B cell (primary cell): ENCODE measurements at regions not wholly inside any gene's neighbourhood (a gene's known extent, or its start where the extent isn't known, plus 50 kb on each side); places are given as distances from the start of the nearest gene placed in this dataset.

ENCODE experiments used
- ATAC-seq: fragments of 200-7000 bp; cut with Tn5 transposase; one replicate; pipeline ENCODE4 v1.10.0; 2021; ENCODE audit warnings: low read depth, mild to moderate bottlenecking, moderate number of reproducible peaks, moderate library complexity
- CTCF ChIA-PET: fragments of 350-600 bp; sonication (Branson Sonifier 250); formaldehyde crosslinking; loops from one replicate; lab custom pipeline; 2021; ENCODE audit warnings: antibody characterized with exemption, inconsistent platforms; lab: Charles Lee
- POLR2A ChIA-PET: fragments of 350-600 bp; sonication (Branson Sonifier 250); formaldehyde crosslinking; loops from one replicate; lab custom pipeline; 2021; ENCODE audit warnings: antibody characterized with exemption; lab: Charles Lee
- DNase-seq: peaks from one replicate; pipeline ENCODE4 v3.0.0; 2013
- H2AFZ ChIP-seq: 2 replicates; pipeline ENCODE4 v1.6.1; 2012; ENCODE audit warnings: mild to moderate bottlenecking, low read depth, low read length; ENCODE audit not compliant: insufficient read depth, poor library complexity, severe bottlenecking
- H3K27ac ChIP-seq, 2 donors: 1 replicate in 1 of 2; 2 replicates in 1 of 2; pipeline ENCODE4 v1.5.1; 2012 to 2013; ENCODE audit warnings: low read length in 2 of 2, mild to moderate bottlenecking in 2 of 2, moderate library complexity in 1 of 2
- H3K27me3 ChIP-seq, 4 experiments: fragments of 200-600 bp in 1 of 4; sonication (generic) in 1 of 4; replicated peaks in 1 of 4; 1 replicate in 2 of 4; 2 replicates in 2 of 4; pipeline versions ENCODE4 v1.6.1 to v1.7.0; 2013 to 2016; ENCODE audit warnings: low read length in 3 of 4, mild to moderate bottlenecking in 2 of 4, mixed read lengths in 1 of 4, moderate library complexity in 1 of 4; ENCODE audit not compliant: insufficient read depth in 4 of 4, control insufficient read depth in 3 of 4; ENCODE audit errors: control extremely low read depth in 1 of 4
- H3K36me3 ChIP-seq, 2 experiments: replicated peaks in 1 of 2; 1 replicate in 1 of 2; 2 replicates in 1 of 2; pipeline versions ENCODE4 v1.6.1 to v1.7.1; 2013; ENCODE audit warnings: low read length in 1 of 2; ENCODE audit not compliant: insufficient read depth in 2 of 2, control insufficient read depth in 1 of 2; ENCODE audit errors: control extremely low read depth in 1 of 2, extremely low read depth in 1 of 2
- H3K4me1 ChIP-seq, 2 donors: fragments of 200-600 bp in 1 of 2; sonication (generic) in 1 of 2; 1 replicate in 1 of 2; 2 replicates in 1 of 2; pipeline versions ENCODE4 v1.5.1 to v1.6.1; 2013 to 2017; ENCODE audit warnings: low read length in 2 of 2; ENCODE audit not compliant: control insufficient read depth in 2 of 2, insufficient read depth in 2 of 2
- H3K4me2 ChIP-seq: replicated peaks from 2 replicates; pipeline ENCODE3; 2012; ENCODE audit warnings: mild to moderate bottlenecking, low read depth, low read length; ENCODE audit not compliant: poor library complexity, severe bottlenecking
- H3K4me3 ChIP-seq, 5 experiments: fragments of 200-600 bp in 1 of 5; sonication (generic) in 1 of 5; 1 replicate in 3 of 5; 2 replicates in 2 of 5; pipeline versions ENCODE4 v1.5.1 to v1.7.0; 2011 to 2016; ENCODE audit warnings: low read length in 4 of 5, mild to moderate bottlenecking in 4 of 5, low read depth in 2 of 5, control low read depth in 1 of 5, moderate library complexity in 1 of 5; ENCODE audit not compliant: insufficient read depth in 1 of 5; ENCODE audit errors: control extremely low read depth in 1 of 5, extremely low read depth in 1 of 5
- H3K79me2 ChIP-seq: fragments of 200-600 bp; sonication (generic); one replicate; pipeline ENCODE4 v1.6.0; 2016; ENCODE audit warnings: low read length; ENCODE audit not compliant: control insufficient read depth, insufficient read depth
- H3K9ac ChIP-seq: fragments of 200-600 bp; sonication (generic); 2 replicates; pipeline ENCODE4 v1.6.1; 2017; ENCODE audit warnings: mild to moderate bottlenecking, low read length, moderate library complexity
- H3K9me3 ChIP-seq, 3 donors: one replicate each; pipeline versions ENCODE4 v1.6.1 to v1.7.1; 2013; ENCODE audit warnings: low read length in 2 of 3; ENCODE audit not compliant: control insufficient read depth in 2 of 3, insufficient read depth in 1 of 3; ENCODE audit errors: control extremely low read depth in 1 of 3
- H4K20me1 ChIP-seq: 2 replicates; pipeline ENCODE4 v1.6.0; 2012; ENCODE audit warnings: mild to moderate bottlenecking, low read length; ENCODE audit not compliant: insufficient read depth, control insufficient read depth, poor library complexity, severe bottlenecking
- H3K27ac Mint-ChIP-seq: one replicate; pipeline ENCODE4 v1.8.0; 2021; ENCODE audit warnings: mixed read lengths
- H3K27me3 Mint-ChIP-seq: one replicate; pipeline ENCODE4 v1.8.0; 2021; ENCODE audit warnings: mixed read lengths
- H3K4me1 Mint-ChIP-seq: one replicate; pipeline ENCODE4 v1.8.0; 2021; ENCODE audit warnings: mixed read lengths
- H3K4me3 Mint-ChIP-seq: one replicate; pipeline ENCODE4 v1.8.0; 2021; ENCODE audit warnings: mixed read lengths
- H3K9me3 Mint-ChIP-seq: one replicate; pipeline ENCODE4 v1.8.0; 2022; ENCODE audit warnings: mixed read lengths; ENCODE audit not compliant: insufficient read depth
- CTCF ChIP-seq: fragments of 200-600 bp; IDR thresholded peaks from one replicate; pipeline ENCODE4 v1.8.0; 2022; ENCODE audit warnings: antibody characterized with exemption, mild to moderate bottlenecking
- EZH2 ChIP-seq: IDR thresholded peaks from 2 replicates; pipeline ENCODE4 v1.6.1; 2012; ENCODE audit warnings: borderline replicate concordance, low read depth, mild to moderate bottlenecking, moderate library complexity, low read length; ENCODE audit not compliant: insufficient read depth, poor library complexity, severe bottlenecking
- WGBS: methylation state at CpG from one replicate; pipeline ENCODE4 v1.1.5; 2013; ENCODE audit warnings: missing lambda C conversion rate; ENCODE audit not compliant: insufficient coverage; 5-methylcytosine and 5-hydroxymethylcytosine counted together
- intact Hi-C: fragments of 100-400 bp; cut with micrococcal nuclease; formaldehyde crosslinking; loops from one replicate; pipeline ENCODE4 v1.10.0; 2022

- ChIA-PET POLR2A (no interaction called here), CTCF (no interaction called here)
- DNase-seq (no peak), ATAC-seq (no peak)
- no peaks in the 10 kb centered on the region for H3K36me3 ChIP-seq
- no peak overlapping the region for H3K4me3 ChIP-seq
- H3K27me3 Mint-ChIP-seq = no peaks in the 10 kb centered on the region
- H3K27ac ChIP-seq = no peak overlapping the region
- no peak overlapping the region for H3K27ac Mint-ChIP-seq
- no peaks in the 10 kb centered on the region for H3K9me3 Mint-ChIP-seq
- no peak overlapping the region for H2AFZ ChIP-seq
- TF ChIP-seq CTCF (no peak), EZH2 (no peak)
- no peak overlapping the region for H3K4me3 Mint-ChIP-seq
- H4K20me1 ChIP-seq = no peaks in the 10 kb centered on the region
- no peaks in the 10 kb centered on the region for H3K4me1 ChIP-seq
- intact Hi-C loops = no loop called here
- H3K4me2 ChIP-seq = no peak overlapping the region
- H3K9me3 ChIP-seq = peaks cover 0 to under 1% (median 0%) of the 10 kb centered on the region in 3 donors
- no peaks in the 10 kb centered on the region for H3K79me2 ChIP-seq
- no peak overlapping the region for H3K9ac ChIP-seq
- H3K4me1 Mint-ChIP-seq = no peaks in the 10 kb centered on the region
- WGBS = no CpG with 5 or more reads among the region's 1 CpG
- no peaks in the 10 kb centered on the region for H3K27me3 ChIP-seq
Observed at GRCh38 chr13:73218181-73218580, 159.4 kb downstream of the KLF5 start.

GRCh38 chr13:73216381-73216831, 157.6 kb downstream of the KLF5 start:
- H3K9me3 Mint-ChIP-seq = no peaks in the 10 kb centered on the region
- H3K4me3 ChIP-seq = no peak overlapping the region
- H3K27me3 Mint-ChIP-seq = no peaks in the 10 kb centered on the region
- no peak overlapping the region for H2AFZ ChIP-seq
- H3K4me1 ChIP-seq = no peaks in the 10 kb centered on the region
- H3K27ac ChIP-seq = no peak overlapping the region
- no peaks in the 10 kb centered on the region for H3K4me1 Mint-ChIP-seq
- no peak overlapping the region for H3K4me2 ChIP-seq
- intact Hi-C loops = no loop called here
- no CpG with 5 or more reads among the region's 5 CpGs for WGBS
- no peaks in the 10 kb centered on the region for H3K36me3 ChIP-seq
- TF ChIP-seq EZH2 = no peak
- no peak for TF ChIP-seq CTCF
- no peak overlapping the region for H3K27ac Mint-ChIP-seq
- DNase-seq (no peak), ATAC-seq (no peak)
- H3K4me3 Mint-ChIP-seq = no peak overlapping the region
- H3K27me3 ChIP-seq = no peaks in the 10 kb centered on the region
- H3K79me2 ChIP-seq = no peaks in the 10 kb centered on the region
- no peak overlapping the region for H3K9ac ChIP-seq
- ChIA-PET CTCF (interaction anchor here (0.6 kb wide), 1 partner anchor 74 kb away, joined by 3 read pairs; no protein-coding TSS in a partner anchor), POLR2A (no interaction called here)
- no peaks in the 10 kb centered on the region for H3K9me3 ChIP-seq
- H4K20me1 ChIP-seq = no peaks in the 10 kb centered on the region
